ENCODE measurements at regions not wholly inside any gene's neighbourhood (a gene's known extent, or its start where the extent isn't known, plus 50 kb on each side); places are given as distances from the start of the nearest gene placed in this dataset.

DNA sequence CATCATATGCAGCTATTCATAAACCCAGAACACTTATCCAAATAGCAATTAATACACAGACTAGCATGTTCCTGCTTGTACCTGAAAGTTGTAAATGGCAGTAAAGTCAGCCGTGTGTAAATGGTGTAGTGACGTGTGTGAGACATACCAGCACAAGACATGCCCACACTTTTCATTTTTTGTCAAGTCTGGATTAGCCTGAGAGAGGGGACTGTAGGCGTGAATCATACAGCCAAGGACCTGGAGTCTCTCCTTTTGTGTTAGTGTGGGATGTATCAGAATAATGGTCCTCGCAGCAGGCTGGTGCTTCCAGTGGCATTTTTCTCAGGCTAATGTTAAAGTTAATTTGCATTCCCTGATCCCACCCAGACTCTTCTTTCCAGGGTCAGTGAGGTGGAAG lies 116.8 kb upstream of the BMAL1 start:
- 64 to 74% methylated on average over 4 of the region's 4 CpGs for WGBS, 2 donors
- no peaks in the 10 kb centered on the region for H3K9me3 ChIP-seq
- H3K4me3 ChIP-seq: no peak overlapping the region
- H3K36me3 ChIP-seq (ENCODE audit: low read depth, missing control alignments): no peaks in the 10 kb centered on the region
- H3K4me1 ChIP-seq: no peaks in the 10 kb centered on the region
- intact Hi-C loops (cut with DNase I; ENCODE audit: low total_unique reads): no loop called here
- no peak overlapping the region for H3K27ac ChIP-seq
- DNase-seq: no peak
- no peaks in the 10 kb centered on the region for H3K27me3 ChIP-seq
- no peak for TF ChIP-seq POLR2A (IDR thresholded peaks at IDR 0.05)
- TF ChIP-seq, protein P1, sequence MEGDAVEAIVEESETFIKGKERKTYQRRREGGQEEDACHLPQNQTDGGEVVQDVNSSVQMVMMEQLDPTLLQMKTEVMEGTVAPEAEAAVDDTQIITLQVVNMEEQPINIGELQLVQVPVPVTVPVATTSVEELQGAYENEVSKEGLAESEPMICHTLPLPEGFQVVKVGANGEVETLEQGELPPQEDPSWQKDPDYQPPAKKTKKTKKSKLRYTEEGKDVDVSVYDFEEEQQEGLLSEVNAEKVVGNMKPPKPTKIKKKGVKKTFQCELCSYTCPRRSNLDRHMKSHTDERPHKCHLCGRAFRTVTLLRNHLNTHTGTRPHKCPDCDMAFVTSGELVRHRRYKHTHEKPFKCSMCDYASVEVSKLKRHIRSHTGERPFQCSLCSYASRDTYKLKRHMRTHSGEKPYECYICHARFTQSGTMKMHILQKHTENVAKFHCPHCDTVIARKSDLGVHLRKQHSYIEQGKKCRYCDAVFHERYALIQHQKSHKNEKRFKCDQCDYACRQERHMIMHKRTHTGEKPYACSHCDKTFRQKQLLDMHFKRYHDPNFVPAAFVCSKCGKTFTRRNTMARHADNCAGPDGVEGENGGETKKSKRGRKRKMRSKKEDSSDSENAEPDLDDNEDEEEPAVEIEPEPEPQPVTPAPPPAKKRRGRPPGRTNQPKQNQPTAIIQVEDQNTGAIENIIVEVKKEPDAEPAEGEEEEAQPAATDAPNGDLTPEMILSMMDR (IDR thresholded peaks at IDR 0.05): no peak

DNA sequence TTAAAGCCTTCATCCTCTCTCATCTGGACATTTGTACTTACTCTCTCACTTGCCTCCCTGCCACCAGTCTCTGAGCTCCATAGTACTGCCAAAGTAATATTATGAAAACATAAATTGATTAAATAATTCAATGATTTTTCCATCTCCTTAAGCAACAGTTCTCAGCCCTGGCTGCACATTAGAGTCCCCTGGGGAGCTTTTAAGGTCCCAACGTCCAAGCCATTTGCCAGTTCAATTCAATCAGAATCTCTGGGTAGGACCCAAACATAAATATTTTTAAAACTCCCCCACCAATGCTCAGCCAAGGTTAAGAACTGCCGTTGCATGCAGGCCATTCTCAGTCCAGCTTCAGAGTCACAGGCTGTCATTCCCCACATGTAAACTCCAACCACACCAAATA lies 114.4 kb upstream of the BMAL1 start:
- Histone ChIP-seq H3K9me3 (no peaks in the 10 kb centered on the region), H3K4me3 (no peak overlapping the region), H3K27ac (no peak overlapping the region), H3K27me3 (no peaks in the 10 kb centered on the region), H3K36me3 (ENCODE audit: low read depth, missing control alignments) (no peaks in the 10 kb centered on the region), H3K4me1 (no peaks in the 10 kb centered on the region)
- no peak for DNase-seq
- TF ChIP-seq POLR2A (IDR thresholded peaks at IDR 0.05): no peak
- TF ChIP-seq, protein P1 (IDR thresholded peaks at IDR 0.05): no peak
- intact Hi-C loops (cut with DNase I; ENCODE audit: low total_unique reads): no loop called here
- WGBS, 2 donors: 50 to 56% methylated on average over 2 of the region's 2 CpGs

DNA sequence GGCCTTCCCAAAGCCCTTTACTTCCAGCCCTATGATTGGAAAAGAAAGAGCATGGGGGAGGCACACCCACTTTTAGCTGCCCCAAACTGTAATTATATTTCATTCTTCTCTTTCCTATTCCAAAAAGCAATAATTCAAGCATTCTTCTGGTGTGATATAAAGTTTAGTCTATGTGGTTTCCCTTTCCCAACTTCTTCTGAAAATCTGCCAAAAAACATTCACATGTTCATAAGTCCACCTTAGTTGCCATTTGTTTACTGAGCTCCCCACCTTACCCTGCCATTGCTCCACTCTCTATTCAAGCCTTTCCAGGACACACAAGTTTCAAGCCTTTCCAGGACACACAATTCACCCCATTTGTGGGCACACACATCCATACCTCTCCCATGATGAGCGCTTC lies 111.6 kb upstream of the BMAL1 start:
- H3K4me1 ChIP-seq: no peaks in the 10 kb centered on the region
- DNase-seq: no peak

DNA sequence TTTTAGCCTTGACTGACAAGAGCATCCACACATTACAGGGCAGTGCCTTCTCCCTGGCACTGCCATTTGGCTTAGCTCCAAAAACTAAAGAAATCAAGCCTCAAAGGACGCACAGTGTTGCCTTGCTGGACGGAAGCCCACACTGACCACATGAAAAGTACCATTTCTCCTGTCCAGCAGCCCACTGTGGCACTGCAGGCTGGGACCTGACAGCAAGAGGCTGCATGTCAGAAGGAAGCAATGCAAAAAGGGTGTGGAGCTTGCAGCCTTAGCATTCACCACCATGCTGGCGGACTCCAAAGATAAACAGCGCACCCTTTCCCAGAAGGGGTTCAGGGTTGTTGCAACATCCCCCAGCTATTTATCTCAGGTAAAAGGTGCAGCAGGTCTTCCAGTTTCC lies 109.3 kb upstream of the BMAL1 start:
- Histone ChIP-seq H3K27ac (no peak overlapping the region), H3K36me3 (ENCODE audit: low read depth, missing control alignments) (no peaks in the 10 kb centered on the region), H3K9me3 (no peaks in the 10 kb centered on the region), H3K27me3 (no peaks in the 10 kb centered on the region), H3K4me3 (no peak overlapping the region), H3K4me1 (no peaks in the 10 kb centered on the region)
- WGBS, 2 donors: 84 to 86% methylated on average over 4 of the region's 4 CpGs
- TF ChIP-seq, protein P1 (IDR thresholded peaks at IDR 0.05): no peak
- no peak for TF ChIP-seq POLR2A (IDR thresholded peaks at IDR 0.05)
- intact Hi-C loops (cut with DNase I; ENCODE audit: low total_unique reads): no loop called here
- no peak for DNase-seq

More for the DNA sequence above, 111.6 kb upstream of the BMAL1 start:
- Histone ChIP-seq H3K27ac (no peak overlapping the region), H3K36me3 (ENCODE audit: low read depth, missing control alignments) (no peaks in the 10 kb centered on the region), H3K27me3 (no peaks in the 10 kb centered on the region), H3K4me3 (no peak overlapping the region), H3K9me3 (no peaks in the 10 kb centered on the region)
- TF ChIP-seq, protein P1 (IDR thresholded peaks at IDR 0.05): no peak
- TF ChIP-seq POLR2A (IDR thresholded peaks at IDR 0.05): no peak
- 100% methylated on average over 1 of the region's 1 CpG for WGBS, 2 donors
- intact Hi-C loops (cut with DNase I; ENCODE audit: low total_unique reads): no loop called here

DNA sequence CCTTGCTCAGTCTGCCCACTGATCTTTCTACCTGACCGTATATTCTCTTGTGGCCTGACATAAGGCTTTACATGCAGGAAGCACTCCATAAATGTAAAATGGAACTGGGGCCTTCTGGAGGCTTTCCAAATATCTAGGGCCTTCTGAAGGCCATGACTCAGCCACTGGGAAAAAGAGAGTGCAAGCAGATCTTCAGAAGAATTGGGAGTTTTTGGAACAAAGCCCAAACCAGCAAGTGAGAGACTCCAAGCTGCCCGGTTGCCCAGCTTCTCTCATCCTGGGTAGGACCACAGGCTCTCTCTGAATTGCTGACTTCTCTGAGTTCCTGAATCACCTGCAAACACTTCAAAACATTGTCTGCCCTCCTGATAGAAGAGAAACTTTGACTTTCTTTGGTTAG lies 107.9 kb upstream of the BMAL1 start:
- TF ChIP-seq, protein P1 (IDR thresholded peaks at IDR 0.05): no peak
- no peak for TF ChIP-seq POLR2A (IDR thresholded peaks at IDR 0.05)
- no peaks in the 10 kb centered on the region for H3K27me3 ChIP-seq
- H3K36me3 ChIP-seq (ENCODE audit: low read depth, missing control alignments): no peaks in the 10 kb centered on the region
- intact Hi-C loops (cut with DNase I; ENCODE audit: low total_unique reads): no loop called here
- no peaks in the 10 kb centered on the region for H3K4me1 ChIP-seq
- DNase-seq: no peak
- H3K4me3 ChIP-seq: no peak overlapping the region
- no peak overlapping the region for H3K27ac ChIP-seq
- H3K9me3 ChIP-seq: no peaks in the 10 kb centered on the region
- 30 to 45% methylated on average over 2 of the region's 2 CpGs for WGBS, 2 donors
